ENCODE measurements at regions not wholly inside any gene's neighbourhood (a gene's known extent, or its start where the extent isn't known, plus 50 kb on each side); places are given as distances from the start of the nearest gene placed in this dataset.

DNA sequence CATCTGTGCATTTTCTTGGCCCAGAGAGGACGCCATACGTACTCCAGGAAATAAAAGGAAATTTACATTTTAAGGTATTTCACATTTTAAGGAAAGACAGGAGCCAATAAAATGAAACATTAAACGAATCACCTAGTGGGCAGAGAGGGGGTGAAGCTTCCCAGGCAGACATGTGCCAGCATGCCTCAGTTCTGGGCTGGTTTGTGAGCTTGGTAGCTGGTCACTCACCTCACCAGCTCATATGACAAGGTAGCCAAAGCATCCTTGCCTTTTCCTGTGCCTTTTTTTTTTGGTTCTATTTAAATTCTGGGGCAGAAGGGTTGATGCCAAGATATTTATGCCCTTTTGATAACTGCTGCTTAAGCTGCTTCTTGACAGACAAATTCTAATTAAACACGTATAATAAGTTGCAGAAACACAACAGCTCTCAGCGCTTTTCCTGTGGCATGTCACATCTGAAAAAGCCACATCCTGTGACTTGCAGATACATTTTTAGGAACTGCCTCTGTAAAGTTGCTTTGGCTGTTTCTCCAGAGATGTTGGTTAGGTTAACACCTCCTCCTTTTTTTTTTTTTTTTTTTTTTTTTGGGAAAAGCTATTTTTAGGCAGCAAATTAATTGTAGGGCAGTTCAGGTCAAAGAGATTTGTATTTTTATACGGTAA lies 218.6 kb downstream of the PDCD6IP start:
- no peak for TF ChIP-seq CTCF (IDR thresholded peaks at IDR 0.05)
- no peak for TF ChIP-seq POLR2A (IDR thresholded peaks at IDR 0.05)

Data from esophagus squamous epithelium (tissue), 4 donors.